ENCODE measurements at regions not wholly inside any gene's neighbourhood (a gene's known extent, or its start where the extent isn't known, plus 50 kb on each side); places are given as distances from the start of the nearest gene placed in this dataset.

DNA sequence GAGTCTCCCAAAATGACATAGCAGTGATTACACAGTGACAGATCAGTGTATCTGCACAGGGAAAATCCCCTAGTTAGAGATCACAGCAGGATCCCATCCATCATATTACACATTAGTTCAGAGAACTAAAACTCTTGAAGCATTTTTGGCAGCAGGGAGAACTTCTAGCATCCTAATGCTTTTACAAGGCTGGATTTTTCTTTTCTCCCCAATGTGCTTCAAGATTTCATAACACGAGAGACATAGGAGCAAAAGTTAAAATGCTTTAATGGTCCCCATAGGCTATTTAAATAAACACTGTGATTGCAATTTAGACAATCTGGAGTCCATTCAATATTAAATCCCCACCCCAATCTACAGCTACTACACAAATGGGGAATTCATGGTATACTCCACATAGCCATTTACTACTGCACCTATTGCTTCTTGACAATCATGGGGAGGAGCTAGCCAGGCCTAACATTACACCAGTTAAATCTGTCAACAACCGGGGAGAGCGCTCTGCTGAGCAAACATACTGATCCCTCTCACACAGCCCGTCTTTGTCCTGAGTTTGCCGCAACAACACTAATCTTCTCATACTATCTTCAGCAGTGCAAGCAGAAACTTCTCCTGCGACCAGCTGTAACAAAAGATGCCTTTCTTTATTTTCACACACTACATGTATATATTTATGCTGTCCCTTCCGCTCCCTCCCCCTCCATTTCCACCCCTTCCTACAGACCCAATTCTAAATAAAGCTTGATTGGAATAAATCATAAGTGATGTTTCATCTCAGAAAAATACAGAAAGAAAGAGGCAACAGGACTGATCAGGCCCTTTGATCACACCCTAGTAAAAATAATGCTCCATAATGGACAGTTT lies 120.3 kb upstream of the SOX5 start:
- TF ChIP-seq, protein P1, sequence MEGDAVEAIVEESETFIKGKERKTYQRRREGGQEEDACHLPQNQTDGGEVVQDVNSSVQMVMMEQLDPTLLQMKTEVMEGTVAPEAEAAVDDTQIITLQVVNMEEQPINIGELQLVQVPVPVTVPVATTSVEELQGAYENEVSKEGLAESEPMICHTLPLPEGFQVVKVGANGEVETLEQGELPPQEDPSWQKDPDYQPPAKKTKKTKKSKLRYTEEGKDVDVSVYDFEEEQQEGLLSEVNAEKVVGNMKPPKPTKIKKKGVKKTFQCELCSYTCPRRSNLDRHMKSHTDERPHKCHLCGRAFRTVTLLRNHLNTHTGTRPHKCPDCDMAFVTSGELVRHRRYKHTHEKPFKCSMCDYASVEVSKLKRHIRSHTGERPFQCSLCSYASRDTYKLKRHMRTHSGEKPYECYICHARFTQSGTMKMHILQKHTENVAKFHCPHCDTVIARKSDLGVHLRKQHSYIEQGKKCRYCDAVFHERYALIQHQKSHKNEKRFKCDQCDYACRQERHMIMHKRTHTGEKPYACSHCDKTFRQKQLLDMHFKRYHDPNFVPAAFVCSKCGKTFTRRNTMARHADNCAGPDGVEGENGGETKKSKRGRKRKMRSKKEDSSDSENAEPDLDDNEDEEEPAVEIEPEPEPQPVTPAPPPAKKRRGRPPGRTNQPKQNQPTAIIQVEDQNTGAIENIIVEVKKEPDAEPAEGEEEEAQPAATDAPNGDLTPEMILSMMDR (IDR thresholded peaks at IDR 0.05) = no peak
- TF ChIP-seq EP300 (IDR thresholded peaks at IDR 0.05) = no peak
- TF ChIP-seq POLR2A (IDR thresholded peaks at IDR 0.05) = no peak
- no peak for TF ChIP-seq POLR2AphosphoS5 (IDR thresholded peaks at IDR 0.05)

Data from stomach (tissue), 4 donors.